ENCODE measurements at regions not wholly inside any gene's neighbourhood (a gene's known extent, or its start where the extent isn't known, plus 50 kb on each side); places are given as distances from the start of the nearest gene placed in this dataset.
"Not testable (repeated sequence)": the region's sequence is repeated elsewhere in the genome, so short reads cannot be mapped to it uniquely, and the experiment has no call there.

DNA sequence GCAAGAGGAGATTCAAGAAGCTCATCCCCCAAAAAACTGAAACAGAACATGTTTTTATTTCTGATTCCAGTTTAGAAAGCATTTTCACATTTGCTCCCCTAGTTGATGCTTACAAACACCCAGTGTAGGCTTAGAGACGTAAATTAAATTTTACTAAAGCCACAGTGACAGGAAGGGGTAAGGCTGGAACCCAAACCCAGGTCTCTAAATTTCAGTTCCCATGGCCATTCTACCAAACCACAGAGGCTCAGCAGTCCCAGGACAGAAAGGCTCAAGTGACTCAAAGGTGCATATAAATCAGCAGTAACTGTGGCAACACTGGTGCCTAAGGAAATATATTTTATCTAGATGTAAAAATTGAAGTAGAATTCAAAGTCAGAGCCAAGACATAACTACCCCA, 128.7 kb downstream of the CEP120 start:
- DNase-seq = no peak

DNA sequence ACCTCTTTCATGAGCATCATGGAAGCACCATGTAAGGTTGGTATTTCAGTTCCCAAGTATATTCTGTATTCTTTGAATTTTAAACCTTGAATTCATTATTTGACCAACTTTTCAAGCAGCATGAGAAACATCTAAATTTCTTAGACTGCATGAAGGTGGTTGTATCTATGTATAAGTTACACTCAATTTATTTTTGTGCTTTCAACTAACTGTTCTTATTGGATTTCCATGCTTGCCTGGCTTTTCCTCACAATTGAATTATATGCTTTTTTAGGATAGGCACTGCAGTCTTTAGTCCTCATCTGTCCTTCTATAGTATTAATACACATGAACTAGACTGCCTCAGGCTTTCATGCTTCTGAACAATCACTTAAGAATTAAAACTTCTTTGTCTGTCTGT, 134.0 kb downstream of the CEP120 start:
- no peak for DNase-seq

- no peak for DNase-seq
Measured at GRCh38 chr5:123287881-123288280, 135.3 kb downstream of the CEP120 start.

DNA sequence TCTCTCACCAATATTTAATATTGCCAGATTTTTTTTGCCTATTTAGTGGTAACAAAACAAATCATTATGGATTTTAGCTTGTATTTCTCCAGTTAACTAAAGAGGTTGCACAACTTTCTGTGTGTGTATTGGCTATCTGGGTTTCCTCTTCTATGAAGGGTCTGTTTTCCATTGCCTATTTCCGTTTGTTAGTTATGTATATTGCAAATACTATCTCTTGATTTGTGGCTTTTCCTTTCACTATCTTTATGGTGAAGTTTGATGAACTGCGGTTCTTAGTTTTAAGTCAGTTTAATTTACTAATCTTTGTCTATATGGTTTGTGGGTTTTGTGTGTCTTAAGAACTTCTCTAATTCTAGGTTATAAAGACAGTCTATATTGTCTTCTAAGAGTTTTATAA, 136.3 kb downstream of the CEP120 start:
- DNase-seq = no peak

DNA sequence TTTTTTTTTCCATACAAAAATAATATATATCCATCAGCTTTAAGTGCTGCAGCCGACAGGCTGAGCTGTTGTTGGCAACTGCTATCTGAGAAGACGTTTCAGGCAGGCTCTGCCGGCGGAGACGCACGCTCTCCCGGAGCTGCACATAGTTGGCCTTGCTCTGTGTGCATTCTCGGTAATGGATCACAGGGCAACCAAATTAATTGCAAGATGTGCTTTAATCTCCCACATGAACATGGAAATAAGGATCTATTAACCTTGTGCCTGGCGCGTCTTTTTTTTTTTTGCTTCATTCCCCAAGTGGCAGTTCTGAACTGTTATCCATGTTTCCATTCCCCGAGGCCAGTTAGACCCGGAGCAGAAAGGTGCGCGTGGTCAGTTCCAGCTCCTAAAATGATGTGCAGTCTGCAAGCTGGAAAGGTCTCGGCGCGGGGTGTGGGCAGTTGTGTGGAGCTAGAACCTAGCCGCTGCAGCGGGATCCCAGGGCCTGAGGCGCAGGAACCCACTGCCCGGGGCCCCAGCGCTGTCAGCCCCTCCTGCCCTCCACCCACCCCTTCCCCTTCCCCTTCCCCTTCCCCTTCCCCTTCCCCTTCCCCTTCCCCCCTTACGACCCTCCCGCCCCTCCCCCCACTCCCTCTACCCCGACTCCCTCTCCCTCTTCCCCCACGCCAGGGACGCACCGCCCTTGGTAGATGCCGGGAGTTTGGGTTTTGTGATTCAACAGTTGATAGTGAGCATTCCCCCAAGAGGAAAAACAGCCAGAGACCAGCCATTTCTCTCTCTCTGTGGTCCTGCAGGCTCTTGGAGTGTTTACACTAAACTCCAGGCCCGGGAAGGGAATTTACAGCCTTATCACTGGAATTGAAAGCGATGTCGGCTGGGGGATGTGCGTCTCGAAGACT, 137.8 kb downstream of the CEP120 start:
- DNase-seq = peak in 1 of 2 experiments; percentile 51

DNA sequence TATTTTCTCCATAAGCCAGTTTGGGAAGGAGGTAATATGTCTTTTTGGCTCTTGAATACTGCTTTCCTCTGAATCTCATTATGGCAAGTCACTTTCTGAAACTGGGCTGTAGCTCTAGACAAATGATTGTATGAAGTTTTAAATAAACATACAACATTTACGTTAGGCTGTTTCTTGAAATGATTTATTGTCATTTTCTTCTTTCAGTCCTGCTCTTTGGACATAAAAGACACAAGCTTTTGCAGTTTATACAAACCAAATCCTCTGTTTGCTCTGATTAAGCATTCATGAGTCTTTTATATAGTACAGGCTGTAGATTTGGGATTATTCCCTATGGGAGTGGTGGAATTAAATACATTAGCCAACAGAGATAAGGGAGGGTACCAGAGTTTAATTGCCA, 139.7 kb downstream of the CEP120 start:
- no peak for DNase-seq

GRCh38 chr5:123283031-123283430, 140.2 kb downstream of the CEP120 start:
- DNase-seq = no peak

DNA sequence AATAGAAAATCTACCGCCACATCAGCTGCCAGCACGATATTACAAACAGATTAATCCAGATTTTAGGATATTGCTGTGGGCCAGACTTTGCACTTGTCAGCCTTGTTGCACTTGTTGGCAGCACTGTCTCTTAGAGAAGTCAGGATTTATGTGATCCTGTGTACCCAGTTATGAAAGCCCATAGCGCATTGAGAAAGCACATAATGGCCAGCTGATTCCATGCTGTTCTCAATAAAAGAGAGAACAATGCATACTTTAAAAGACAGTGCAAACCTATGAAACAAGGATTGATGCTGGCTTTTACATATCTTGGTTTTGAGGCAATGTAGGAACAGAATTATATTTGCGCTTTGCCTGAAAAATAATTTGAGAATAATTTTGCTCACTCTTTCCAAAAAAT, 140.8 kb downstream of the CEP120 start:
- DNase-seq = no peak

DNA sequence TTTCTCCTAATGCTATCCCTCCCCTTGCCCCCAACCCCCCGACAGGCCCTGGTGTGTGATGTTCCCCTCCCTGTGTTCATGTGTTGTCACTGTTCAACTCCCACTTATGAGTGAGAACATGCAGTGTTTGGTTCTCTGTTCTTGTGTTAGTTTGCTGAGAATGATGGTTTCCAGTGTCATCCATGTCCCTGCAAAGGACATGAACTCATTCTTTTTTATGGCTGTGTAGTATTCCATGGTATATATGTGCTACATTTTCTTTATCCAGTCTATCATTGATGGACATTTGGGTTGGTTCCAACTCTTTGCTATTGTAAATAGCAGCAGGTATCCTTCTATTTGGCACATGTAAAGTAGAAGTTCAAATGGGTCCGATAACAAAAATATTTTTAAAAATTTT, 142.3 kb downstream of the CEP120 start:
- not testable (repeated sequence) for DNase-seq

- no peak for DNase-seq
Measured at GRCh38 chr5:123279136-123279535, 144.1 kb downstream of the CEP120 start.

- DNase-seq = no peak
Measured at GRCh38 chr5:123278284-123278683, 144.9 kb downstream of the CEP120 start.

DNA sequence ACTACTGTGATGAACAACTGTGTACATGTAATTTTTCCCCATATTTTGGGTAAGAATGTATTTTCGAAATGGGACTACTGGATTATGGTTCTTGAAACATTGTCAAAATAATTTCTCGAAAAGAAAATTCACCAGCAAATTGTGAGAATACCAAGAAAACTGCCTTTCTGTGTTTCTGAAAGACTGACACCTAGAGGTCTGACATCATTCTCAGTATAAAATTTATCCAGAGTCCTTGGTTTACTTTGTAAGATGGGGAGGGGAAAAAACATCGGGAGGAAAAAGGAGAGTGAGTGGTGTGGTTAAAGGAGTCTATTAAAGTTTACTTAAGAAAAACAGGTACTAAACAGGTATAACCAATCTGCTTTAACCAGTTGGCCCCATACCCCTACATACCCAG, 149.2 kb downstream of the CEP120 start:
- no peak for DNase-seq

GRCh38 chr5:123273095-123273494, 150.1 kb downstream of the CEP120 start:
- DNase-seq = no peak

DNA sequence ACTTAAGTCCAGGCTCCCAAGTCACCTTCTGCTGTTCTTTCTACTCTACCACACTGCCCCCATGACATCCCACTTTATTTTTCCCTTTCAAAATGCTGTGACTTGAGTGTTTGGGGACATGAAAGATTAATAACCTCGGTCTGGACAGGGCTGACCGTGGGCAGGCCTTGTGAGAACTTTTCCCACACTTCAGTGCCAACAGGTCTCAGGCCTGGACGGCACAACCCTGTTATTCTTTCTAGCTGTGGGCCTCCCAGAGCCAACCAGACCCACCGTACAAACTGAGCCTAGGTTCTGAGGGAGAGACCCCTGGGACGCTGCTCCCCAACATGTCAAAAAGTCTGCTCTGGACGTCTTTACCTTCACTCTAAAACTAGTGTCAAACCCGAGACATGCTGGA, 153.4 kb downstream of the CEP120 start:
- DNase-seq = no peak

- no peak for DNase-seq
Measured at GRCh38 chr5:123269436-123269835, 153.8 kb downstream of the CEP120 start.

GRCh38 chr5:123266365-123266764, 156.8 kb downstream of the CEP120 start:
- DNase-seq = no peak

- DNase-seq = no peak
Measured at GRCh38 chr5:123265551-123265950, 157.7 kb downstream of the CEP120 start.

DNA sequence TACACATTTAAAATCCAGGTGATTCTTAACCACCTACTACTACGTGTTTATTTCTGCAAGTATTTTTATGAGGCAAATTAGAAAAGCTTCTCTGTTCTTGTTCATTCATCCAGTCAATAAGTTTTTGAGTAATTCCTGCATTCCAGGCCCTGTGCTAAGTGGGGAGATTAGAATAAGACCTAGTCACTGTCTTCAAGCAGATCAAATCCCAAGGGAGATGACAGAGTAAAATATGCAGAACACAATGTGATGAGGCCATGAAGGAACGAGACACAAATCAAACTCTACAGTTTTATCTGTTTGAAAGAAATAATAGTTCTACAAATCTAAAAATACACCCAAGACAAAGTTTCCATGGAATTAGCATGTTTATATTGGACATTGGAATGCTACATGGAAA, 158.8 kb downstream of the CEP120 start:
- DNase-seq = no peak

DNA sequence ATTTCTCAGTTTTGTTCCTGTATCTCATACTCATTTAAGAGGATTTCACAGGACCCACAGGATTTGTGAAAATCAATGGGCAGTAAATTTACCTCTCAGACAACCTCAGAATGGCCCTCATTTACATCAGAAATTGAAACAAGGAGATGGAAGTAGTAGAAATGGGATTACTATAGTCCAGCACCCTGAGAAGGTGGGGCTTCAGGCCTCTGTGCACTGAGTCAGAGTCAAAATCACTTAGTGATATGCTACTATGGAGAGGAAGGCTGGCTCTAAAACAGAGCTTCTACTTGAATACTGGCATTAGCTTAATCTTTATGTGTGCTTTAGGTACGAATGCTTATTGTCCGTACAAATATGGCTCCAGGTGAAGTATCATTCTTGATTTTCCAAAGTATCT, 159.3 kb downstream of the CEP120 start:
- no peak for DNase-seq

DNA sequence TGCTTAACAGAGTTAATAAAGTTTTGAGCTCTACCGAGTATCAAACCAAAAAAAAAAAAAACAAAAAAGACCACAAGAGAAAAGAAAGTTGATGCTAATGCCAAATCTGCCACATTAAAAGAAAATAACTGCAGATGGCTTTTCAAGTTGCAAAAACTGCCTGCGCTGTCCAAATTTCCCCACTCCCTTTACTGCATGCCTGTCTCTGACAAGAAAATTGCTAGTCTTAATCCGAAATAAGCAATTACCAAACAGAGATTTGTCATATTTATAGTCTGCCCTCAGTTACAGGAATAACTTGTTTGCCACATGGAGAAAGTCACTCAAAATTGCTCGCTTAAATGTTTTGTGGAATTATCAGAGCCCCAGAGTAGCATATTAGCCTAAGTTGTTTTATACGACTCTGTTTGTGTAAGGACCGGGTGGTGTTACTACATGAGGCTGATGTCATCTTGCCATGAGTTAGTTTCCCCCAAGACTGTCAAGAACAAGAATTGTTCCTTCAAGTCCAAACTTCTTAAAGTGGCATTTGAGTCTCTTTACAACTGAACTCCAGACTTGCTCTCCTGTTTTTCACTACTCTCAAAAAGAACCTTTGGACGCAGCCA, 160.9 kb downstream of the CEP120 start:
- no peak for DNase-seq

DNA sequence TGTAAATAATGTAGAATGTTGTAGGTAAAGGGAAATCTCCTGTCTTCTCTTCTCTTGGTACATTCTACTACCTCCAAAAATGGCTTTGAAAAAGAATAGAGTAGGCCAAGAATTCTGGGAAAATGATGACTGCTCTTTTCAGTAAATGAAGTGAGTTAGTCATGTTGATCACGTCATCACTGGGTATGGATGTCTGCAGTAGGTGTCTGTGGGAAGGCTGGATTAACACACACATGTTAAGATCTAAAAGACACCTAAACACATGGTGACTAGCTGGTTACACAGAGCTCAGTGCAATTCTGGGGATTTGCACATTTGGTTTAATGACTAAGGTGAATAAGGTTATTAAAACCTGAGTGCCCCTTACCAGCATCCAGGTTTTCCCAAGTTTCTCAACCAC, 161.5 kb downstream of the CEP120 start:
- DNase-seq = no peak

GRCh38 chr5:123249446-123249845, 160.4 kb downstream of the PRDM6 start:
- no peak for DNase-seq

DNA sequence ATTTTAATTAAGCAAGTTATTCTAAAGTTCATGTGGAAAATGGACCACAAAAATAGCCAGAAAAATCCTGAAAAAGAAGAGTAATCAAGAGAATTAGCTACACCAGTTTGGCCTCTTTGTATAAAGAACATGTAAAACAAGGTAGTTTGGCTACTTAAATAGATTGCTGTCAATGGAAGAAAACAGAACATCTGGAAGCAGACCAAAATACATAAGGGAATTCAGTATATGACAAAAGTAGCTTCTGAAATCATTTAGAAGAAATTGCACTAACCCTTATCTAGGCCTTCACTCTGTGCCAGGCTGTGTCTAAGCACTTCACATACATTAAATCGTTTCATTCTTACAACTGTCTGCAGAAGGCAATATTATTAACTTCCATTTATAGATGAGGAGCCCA, 156.6 kb downstream of the PRDM6 start:
- DNase-seq = no peak

GRCh38 chr5:123244458-123244857, 155.4 kb downstream of the PRDM6 start:
- DNase-seq = no peak
